OCI-LY1 (cell line): ENCODE measurements at regions not wholly inside any gene's neighbourhood (a gene's known extent, or its start where the extent isn't known, plus 50 kb on each side); places are given as distances from the start of the nearest gene placed in this dataset.
"Not testable (repeated sequence)": the region's sequence is repeated elsewhere in the genome, so short reads cannot be mapped to it uniquely, and the experiment has no call there.

Experiments
- EZH2 ChIP-seq: fragments of 200-600 bp; sonication (generic), shearing (Covaris generic); IDR thresholded peaks from 2 replicates; pipeline ENCODE4 v1.8.0; 2017; ENCODE audit warnings: borderline replicate concordance, mixed run types, mild to moderate bottlenecking, antibody characterized with exemption, low read length, moderate library complexity, mixed read lengths
- TF ChIP-seq, protein P1 (sequence below): fragments of 200-600 bp; sonication (generic), shearing (Covaris generic); IDR thresholded peaks from 2 replicates; pipeline ENCODE4 v1.5.1; 2017; ENCODE audit warnings: mild to moderate bottlenecking, antibody characterized with exemption, low read length, moderate library complexity, mixed read lengths

GRCh38 chr2:180691855-180692223, 288.6 kb upstream of the UBE2E3 start:
- TF ChIP-seq, protein P1, sequence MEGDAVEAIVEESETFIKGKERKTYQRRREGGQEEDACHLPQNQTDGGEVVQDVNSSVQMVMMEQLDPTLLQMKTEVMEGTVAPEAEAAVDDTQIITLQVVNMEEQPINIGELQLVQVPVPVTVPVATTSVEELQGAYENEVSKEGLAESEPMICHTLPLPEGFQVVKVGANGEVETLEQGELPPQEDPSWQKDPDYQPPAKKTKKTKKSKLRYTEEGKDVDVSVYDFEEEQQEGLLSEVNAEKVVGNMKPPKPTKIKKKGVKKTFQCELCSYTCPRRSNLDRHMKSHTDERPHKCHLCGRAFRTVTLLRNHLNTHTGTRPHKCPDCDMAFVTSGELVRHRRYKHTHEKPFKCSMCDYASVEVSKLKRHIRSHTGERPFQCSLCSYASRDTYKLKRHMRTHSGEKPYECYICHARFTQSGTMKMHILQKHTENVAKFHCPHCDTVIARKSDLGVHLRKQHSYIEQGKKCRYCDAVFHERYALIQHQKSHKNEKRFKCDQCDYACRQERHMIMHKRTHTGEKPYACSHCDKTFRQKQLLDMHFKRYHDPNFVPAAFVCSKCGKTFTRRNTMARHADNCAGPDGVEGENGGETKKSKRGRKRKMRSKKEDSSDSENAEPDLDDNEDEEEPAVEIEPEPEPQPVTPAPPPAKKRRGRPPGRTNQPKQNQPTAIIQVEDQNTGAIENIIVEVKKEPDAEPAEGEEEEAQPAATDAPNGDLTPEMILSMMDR = not testable (repeated sequence)
- TF ChIP-seq EZH2 = not testable (repeated sequence)
